Spleen (tissue), 11 donors: ENCODE measurements at regions not wholly inside any gene's neighbourhood (a gene's known extent, or its start where the extent isn't known, plus 50 kb on each side); places are given as distances from the start of the nearest gene placed in this dataset.
"Not testable (repeated sequence)": the region's sequence is repeated elsewhere in the genome, so short reads cannot be mapped to it uniquely, and the experiment has no call there.

ENCODE experiments used
- DNase-seq: peaks from one replicate; pipeline ENCODE4 v3.0.0-alpha.2; 2020
- H3K27ac ChIP-seq, 8 donors: fragments of 200-600 bp; sonication (generic) in 7 of 8; 1 replicate in 4 of 8; 2 replicates in 4 of 8; pipeline versions ENCODE4 v1.5.0 to v1.8.0; 2016 to 2021; ENCODE audit warnings: inconsistent platforms in 4 of 8, mild to moderate bottlenecking in 4 of 8, moderate library complexity in 1 of 8
- H3K27me3 ChIP-seq, 7 donors: fragments of 200-600 bp; sonication (generic) in 6 of 7; replicated peaks in 1 of 7; 1 replicate in 4 of 7; 2 replicates in 3 of 7; pipeline versions ENCODE4 v1.5.0 to v1.8.0; 2016 to 2021; ENCODE audit warnings: inconsistent platforms in 3 of 7, mild to moderate bottlenecking in 1 of 7
- H3K36me3 ChIP-seq, 6 donors: fragments of 200-600 bp; sonication (generic) in 5 of 6; 1 replicate in 4 of 6; 2 replicates in 2 of 6; pipeline versions ENCODE4 v1.5.0 to v1.8.0; 2016 to 2021; ENCODE audit warnings: inconsistent platforms in 2 of 6
- H3K4me1 ChIP-seq, 6 donors: fragments of 200-600 bp; sonication (generic) in 5 of 6; 1 replicate in 3 of 6; 2 replicates in 3 of 6; pipeline versions ENCODE4 v1.5.0 to v1.8.0; 2016 to 2021; ENCODE audit warnings: inconsistent platforms in 3 of 6
- H3K4me3 ChIP-seq, 8 donors: fragments of 200-600 bp; sonication (generic) in 7 of 8; 1 replicate in 4 of 8; 2 replicates in 4 of 8; pipeline versions ENCODE4 v1.5.0 to v1.8.0; 2016 to 2021; ENCODE audit warnings: inconsistent platforms in 4 of 8, mild to moderate bottlenecking in 4 of 8, moderate library complexity in 2 of 8
- H3K9me3 ChIP-seq, 8 donors: fragments of 200-600 bp; sonication (generic) in 7 of 8; 1 replicate in 4 of 8; 2 replicates in 4 of 8; pipeline versions ENCODE4 v1.5.0 to v1.8.0; 2016 to 2021; ENCODE audit warnings: inconsistent platforms in 4 of 8
- CTCF ChIP-seq, 11 experiments: fragments of 200-600 bp in 7 of 11; fragments of 450-650 bp in 4 of 11; sonication (generic) in 4 of 11; IDR thresholded peaks in 8 of 11; conservative IDR thresholded peaks in 3 of 11; 1 replicate in 7 of 11; 2 replicates in 4 of 11; pipeline versions ENCODE4 v1.4.0 to v1.8.0; 2016 to 2021; ENCODE audit warnings: antibody characterized with exemption in 11 of 11, inconsistent platforms in 4 of 11, mild to moderate bottlenecking in 1 of 11
- POLR2A ChIP-seq, 3 donors: fragments of 450-650 bp; IDR thresholded peaks; one replicate each; pipeline ENCODE4 v1.5.1; 2017; ENCODE audit warnings: antibody characterized with exemption in 3 of 3, mild to moderate bottlenecking in 1 of 3
- POLR2AphosphoS5 ChIP-seq, 3 donors: sonication (generic); formaldehyde crosslinking; IDR thresholded peaks; one replicate each; pipeline ENCODE4 v1.5.1; 2017; ENCODE audit warnings: antibody characterized with exemption in 3 of 3
- WGBS, 5 donors: extraction: QIAGEN DNeasy Blood & Tissue Kit in 3 of 5; methylation state at CpG; one replicate each; pipeline versions ENCODE4 v1.1.5 to v1.1.7; 2013 to 2018; 5-methylcytosine and 5-hydroxymethylcytosine counted together
- intact Hi-C: fragments of 100-400 bp; cut with DNase I; formaldehyde crosslinking; loops from one replicate; pipeline ENCODE4 v1.15.0; 2023; ENCODE audit warnings: low total_unique reads
- donor health status: healthy with polysubstance abuse.
- donor health status: DM: no; HTN: no; CAD: no; lungs with moderate emphysema.
- donor health status: DM: no; HTN: no; CAD: no.
- donor health status: Bipolar disorder and iron deficiency.
- donor health status: healthy.
- donor health status: DM: no; HTN: no; CAD: no.
- donor health status: DM: yes; HTN: yes; CAD: no.

GRCh38 chrX:137164329-137164728 is 130.5 kb upstream of the GPR101 start:
- 60 to 90% (median 89%) methylated on average over 3 of the region's 3 CpGs for WGBS, 5 donors
- DNase-seq = no peak
- Histone ChIP-seq H3K27me3 (peaks cover 0 to 5% (median 0%) of the 10 kb centered on the region in 7 donors), H3K4me1 (no peaks in the 10 kb centered on the region), H3K4me3 (no peak overlapping the region), H3K9me3 (no peaks in the 10 kb centered on the region), H3K36me3 (no peaks in the 10 kb centered on the region), H3K27ac (no peak overlapping the region)
- TF ChIP-seq POLR2A (IDR thresholded peaks at IDR 0.05) = no peak
- TF ChIP-seq CTCF (IDR thresholded peaks at IDR 0.05 in 8 of 11, conservative IDR thresholded peaks at IDR 0.05 in 3 of 11) = no peak
- no peak for TF ChIP-seq POLR2AphosphoS5 (IDR thresholded peaks at IDR 0.05)
- intact Hi-C loops = no loop called here

DNA sequence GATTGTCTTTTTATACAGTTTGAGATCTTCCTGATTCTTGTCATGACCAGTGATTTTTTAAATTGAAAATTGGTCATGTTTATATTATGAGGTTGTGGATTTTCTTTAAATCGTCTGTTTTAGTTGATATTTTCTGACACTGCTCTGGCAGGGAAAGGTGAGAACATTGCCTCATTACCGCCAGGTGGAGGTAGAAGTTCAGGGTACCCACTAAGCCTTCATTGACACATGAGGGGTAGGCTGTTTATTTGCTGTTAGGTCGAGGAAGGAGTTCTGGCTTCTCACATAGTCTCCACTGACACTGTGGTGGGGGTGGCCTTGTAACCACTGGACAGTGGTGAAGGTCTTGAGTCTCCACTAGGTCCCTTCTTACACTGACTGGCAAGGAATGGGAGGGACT is 117.6 kb upstream of the GPR101 start:
- H3K36me3 ChIP-seq = no peaks in the 10 kb centered on the region
- no peaks in the 10 kb centered on the region for H3K9me3 ChIP-seq
- no peaks in the 10 kb centered on the region for H3K4me1 ChIP-seq
- 28 to 63% (median 39%) methylated on average over 3 of the region's 3 CpGs for WGBS, 5 donors
- TF ChIP-seq CTCF (IDR thresholded peaks at IDR 0.05 in 8 of 11, conservative IDR thresholded peaks at IDR 0.05 in 3 of 11) (no peak), POLR2A (IDR thresholded peaks at IDR 0.05) (no peak), POLR2AphosphoS5 (IDR thresholded peaks at IDR 0.05) (no peak)
- DNase-seq = no peak
- intact Hi-C loops = no loop called here
- no peak overlapping the region for H3K27ac ChIP-seq
- H3K27me3 ChIP-seq = peaks cover 0 to 28% (median 0%) of the 10 kb centered on the region in 7 donors
- H3K4me3 ChIP-seq = no peak overlapping the region

GRCh38 chrX:137143864-137144263 is 110.1 kb upstream of the GPR101 start:
- H3K4me3 ChIP-seq = no peak overlapping the region
- peaks cover 0 to 3% (median 0%) of the 10 kb centered on the region in 8 donors for H3K9me3 ChIP-seq
- H3K36me3 ChIP-seq = no peaks in the 10 kb centered on the region
- 60 to 79% (median 75%) methylated on average over 5 of the region's 5 CpGs for WGBS, 5 donors
- intact Hi-C loops = no loop called here
- DNase-seq = no peak
- no peaks in the 10 kb centered on the region for H3K27me3 ChIP-seq
- H3K27ac ChIP-seq = no peak overlapping the region
- TF ChIP-seq POLR2AphosphoS5 (IDR thresholded peaks at IDR 0.05) (no peak), POLR2A (IDR thresholded peaks at IDR 0.05) (no peak), CTCF (IDR thresholded peaks at IDR 0.05 in 8 of 11, conservative IDR thresholded peaks at IDR 0.05 in 3 of 11) (no peak)
- no peaks in the 10 kb centered on the region for H3K4me1 ChIP-seq

- intact Hi-C loops, H3K36me3 ChIP-seq, H3K4me3 ChIP-seq, H3K4me1 ChIP-seq, DNase-seq, H3K27ac ChIP-seq: not testable (repeated sequence)
- WGBS, 5 donors = 88 to 92% (median 91%) methylated on average over 7 to 8 of the region's 8 CpGs; no CpG with 5 or more reads in 1 of the 5 donors
- H3K27me3 ChIP-seq = peaks cover 0 to 11% (median 0%) of the 10 kb centered on the region in 7 donors
- H3K9me3 ChIP-seq = peaks cover 0 to 21% (median 0%) of the 10 kb centered on the region in 8 donors
Measured at GRCh38 chrX:137122651-137123050, 88.9 kb upstream of the GPR101 start.

- Histone ChIP-seq H3K4me3 (no peak overlapping the region), H3K9me3 (peaks cover 0 to 14% (median 0%) of the 10 kb centered on the region in 8 donors), H3K27me3 (peaks cover 0 to 11% (median 0%) of the 10 kb centered on the region in 7 donors), H3K27ac (no peak overlapping the region), H3K36me3 (no peaks in the 10 kb centered on the region), H3K4me1 (no peaks in the 10 kb centered on the region)
- WGBS, 5 donors = 42 to 78% (median 74%) methylated on average over 1 of the region's 1 CpG
- intact Hi-C loops = no loop called here
- no peak for DNase-seq
- TF ChIP-seq POLR2A (IDR thresholded peaks at IDR 0.05) (no peak), CTCF (IDR thresholded peaks at IDR 0.05 in 8 of 11, conservative IDR thresholded peaks at IDR 0.05 in 3 of 11) (no peak), POLR2AphosphoS5 (IDR thresholded peaks at IDR 0.05) (no peak)
Measured at GRCh38 chrX:137119049-137119448, 85.3 kb upstream of the GPR101 start.
